ENCODE measurements at regions not wholly inside any gene's neighbourhood (a gene's known extent, or its start where the extent isn't known, plus 50 kb on each side); places are given as distances from the start of the nearest gene placed in this dataset.

GRCh38 chr3:162192340-162193029 lies 695.9 kb downstream of the OTOL1 start:
- TF ChIP-seq EP300 (IDR thresholded peaks at IDR 0.05; ENCODE audit: borderline replicate concordance in 1 of 2, low read depth in 1 of 2, low read length in 1 of 2) = no peak
- TF ChIP-seq CTCF (IDR thresholded peaks at IDR 0.05) = no peak
- TF ChIP-seq EZH2phosphoT487 (IDR thresholded peaks at IDR 0.05; ENCODE audit: borderline replicate concordance, low read depth) = no peak
- TF ChIP-seq RFX5 (IDR thresholded peaks at IDR 0.05; ENCODE audit: low read length) = no peak
- TF ChIP-seq FOSL2 (IDR thresholded peaks at IDR 0.05; ENCODE audit: borderline replicate concordance, low read depth) = no peak
- no peak for TF ChIP-seq YY1 (IDR thresholded peaks at IDR 0.05; ENCODE audit: low read depth)
